ENCODE measurements at regions not wholly inside any gene's neighbourhood (a gene's known extent, or its start where the extent isn't known, plus 50 kb on each side); places are given as distances from the start of the nearest gene placed in this dataset.

GRCh38 chr13:44063467-44063866, 183.8 kb downstream of the LACC1 start:
- TF ChIP-seq POLR2AphosphoS5 (IDR thresholded peaks at IDR 0.05; ENCODE audit: low read depth, low read length) (no peak), POLR2A (IDR thresholded peaks at IDR 0.05; ENCODE audit: low read depth, low read length) (no peak)

Data from GM12892 (cell line).